GM12878 (cell line): ENCODE measurements at regions not wholly inside any gene's neighbourhood (a gene's known extent, or its start where the extent isn't known, plus 50 kb on each side); places are given as distances from the start of the nearest gene placed in this dataset.

Experiments used
- ATAC-seq: fragments of 200-7000 bp; cut with Tn5 transposase; 3 replicates; pipeline ENCODE4 v1.9.1; 2020; ENCODE audit warnings: mild to moderate bottlenecking, moderate library complexity
- BruUV-seq: library from RNA; stranded (reverse); fragments of 400-500 nt; replicated peaks from 2 replicates; lab custom pipeline; 2021; lab: Mats Ljungman, UMichigan
- CTCF ChIA-PET: fragments of 300-600 bp; sonication (Branson Sonifier 250); formaldehyde crosslinking; extraction: SDS; loops from one replicate; lab custom pipeline; 2021; ENCODE audit warnings: inconsistent platforms; lab: Yijun Ruan, JAX
- POLR2A ChIA-PET: fragments of 350-600 bp; formaldehyde crosslinking; extraction: SDS; loops from one replicate; lab custom pipeline; 2021; ENCODE audit warnings: inconsistent platforms; lab: Charles Lee
- RAD21 ChIA-PET: fragments of 300-600 bp; sonication (Branson Sonifier 250); formaldehyde crosslinking; loops from one replicate; lab custom pipeline; 2023; ENCODE audit warnings: antibody characterized with exemption; ENCODE audit not compliant: unreplicated experiment; lab: Charles Lee
- SMC1A ChIA-PET: fragments of 300-600 bp; sonication (Branson Sonifier 250); formaldehyde crosslinking; loops from one replicate; lab custom pipeline; 2023; ENCODE audit not compliant: unreplicated experiment, uncharacterized antibody; lab: Charles Lee
- DNase-seq: peaks from one replicate; pipeline ENCODE4 v3.0.0-alpha.2; 2011; ENCODE audit warnings: low read depth, low spot score
- FAIRE-seq: peaks from 3 replicates; lab custom pipeline; 2011; peaks lifted over from hg19 to GRCh38; lab: Jason Lieb, UNC
- H2AFZ ChIP-seq: 2 replicates; pipeline ENCODE4 v1.6.0; 2011; ENCODE audit warnings: low read depth, low read length, control low read depth; ENCODE audit not compliant: control insufficient read depth
- H3K27ac ChIP-seq: 2 replicates; pipeline ENCODE4 v1.5.1; 2011; ENCODE audit warnings: control low read depth; ENCODE audit not compliant: control insufficient read depth, insufficient read depth
- H3K27me3 ChIP-seq, 2 experiments: replicated peaks in 1 of 2; 2 replicates each; pipeline versions ENCODE4 v1.6.0 to v1.6.1; 2011; ENCODE audit warnings: low read length in 1 of 2; ENCODE audit not compliant: control insufficient read depth in 2 of 2, insufficient read depth in 2 of 2
- H3K36me3 ChIP-seq, 2 experiments: 2 replicates each; pipeline ENCODE4 v1.5.1; 2011; ENCODE audit warnings: low read length in 1 of 2; ENCODE audit not compliant: control insufficient read depth in 2 of 2, insufficient read depth in 2 of 2
- H3K4me1 ChIP-seq: 2 replicates; pipeline ENCODE4 v1.6.1; 2011; ENCODE audit warnings: mild to moderate bottlenecking, low read length, moderate library complexity, mixed read lengths; ENCODE audit not compliant: control insufficient read depth, insufficient read depth
- H3K4me2 ChIP-seq: 2 replicates; pipeline ENCODE4 v1.6.0; 2011; ENCODE audit warnings: control low read depth; ENCODE audit not compliant: control insufficient read depth, insufficient read depth
- H3K4me3 ChIP-seq: fragments of 200-600 bp; sonication (generic); 2 replicates; pipeline ENCODE4 v1.5.1; 2016
- H3K79me2 ChIP-seq: 2 replicates; pipeline ENCODE4 v1.6.0; 2011; ENCODE audit warnings: low read length; ENCODE audit not compliant: control insufficient read depth, insufficient read depth
- H3K9ac ChIP-seq: 2 replicates; pipeline ENCODE4 v1.8.0; 2011; ENCODE audit warnings: low read length, control low read depth, mixed read lengths; ENCODE audit not compliant: control insufficient read depth, insufficient read depth
- H3K9me3 ChIP-seq: replicated peaks from 3 replicates; pipeline ENCODE4 v1.5.1; 2011; ENCODE audit warnings: mild to moderate bottlenecking, low read length; ENCODE audit not compliant: control insufficient read depth, insufficient read depth
- H4K20me1 ChIP-seq: 2 replicates; pipeline ENCODE4 v1.6.0; 2011; ENCODE audit not compliant: control insufficient read depth, insufficient read depth
- ATF3 ChIP-seq: IDR thresholded peaks from 2 replicates; pipeline ENCODE4 v1.6.1; 2011; ENCODE audit warnings: low read depth, mild to moderate bottlenecking, low read length, moderate library complexity, borderline replicate concordance; ENCODE audit errors: extremely low read depth
- BACH1 ChIP-seq: fragments of 450-650 bp; IDR thresholded peaks from 2 replicates; pipeline ENCODE4 v1.6.1; 2017; ENCODE audit warnings: mild to moderate bottlenecking, borderline replicate concordance
- CUX1 ChIP-seq: IDR thresholded peaks from 2 replicates; pipeline ENCODE4 v1.6.1; 2012; ENCODE audit warnings: improper control_type of control experiment, low read depth, low read length; ENCODE audit not compliant: insufficient replicate concordance
- EED ChIP-seq: sonication (generic); IDR thresholded peaks from 2 replicates; pipeline ENCODE4 v1.6.1; 2016; ENCODE audit warnings: antibody characterized with exemption, low read depth
- FOXM1 ChIP-seq: IDR thresholded peaks from 2 replicates; pipeline ENCODE4 v1.6.1; 2012; ENCODE audit warnings: low read depth, mild to moderate bottlenecking, inconsistent platforms, low read length, moderate library complexity
- MYC ChIP-seq: IDR thresholded peaks from 2 replicates; pipeline ENCODE4 v1.6.1; 2011; ENCODE audit warnings: mild to moderate bottlenecking, low read length, moderate library complexity, inconsistent platforms; ENCODE audit not compliant: insufficient read depth, insufficient replicate concordance, insufficient read length, severe bottlenecking
- NBN ChIP-seq: fragments of 450-650 bp; IDR thresholded peaks from 2 replicates; pipeline ENCODE4 v1.6.1; 2016
- PML ChIP-seq: IDR thresholded peaks from 2 replicates; pipeline ENCODE4 v1.6.1; 2012; ENCODE audit warnings: low read length, inconsistent platforms
- POLR2AphosphoS2 ChIP-seq: IDR thresholded peaks from 2 replicates; pipeline ENCODE4 v1.6.1; 2011; ENCODE audit warnings: low read depth, mild to moderate bottlenecking, low read length, improper control_type of control experiment, moderate library complexity
- RFX5 ChIP-seq: IDR thresholded peaks from 2 replicates; pipeline ENCODE4 v1.6.1; 2011; ENCODE audit warnings: low read depth, low read length, improper control_type of control experiment
- SMC3 ChIP-seq: IDR thresholded peaks from 2 replicates; pipeline ENCODE4 v1.6.1; 2011; ENCODE audit warnings: low read length, improper control_type of control experiment, borderline replicate concordance
- SREBF1 ChIP-seq: IDR thresholded peaks from 2 replicates; pipeline ENCODE4 v1.6.1; 2012; ENCODE audit warnings: mild to moderate bottlenecking, low read length
- SRF ChIP-seq, 2 experiments: IDR thresholded peaks; 2 replicates each; pipeline ENCODE4 v1.6.1; 2011; ENCODE audit warnings: low read depth in 2 of 2, low read length in 2 of 2, mild to moderate bottlenecking in 1 of 2, moderate library complexity in 1 of 2
- ZNF207 ChIP-seq: fragments of 450-650 bp; IDR thresholded peaks from 2 replicates; pipeline ENCODE4 v1.6.1; 2014; ENCODE audit warnings: antibody characterized with exemption, mild to moderate bottlenecking, borderline replicate concordance
- ZNF687 ChIP-seq: fragments of 450-650 bp; IDR thresholded peaks from 2 replicates; pipeline ENCODE4 v1.6.1; 2017; ENCODE audit warnings: mild to moderate bottlenecking, moderate library complexity
- WGBS: methylation state at CpG from one replicate; pipeline ENCODE4 v1.1.6; 2016; ENCODE audit warnings: low lambda C conversion rate; ENCODE audit not compliant: insufficient replicate concordance, insufficient coverage; ENCODE audit errors: missing lambda C conversion rate; 5-methylcytosine and 5-hydroxymethylcytosine counted together
- in situ Hi-C: fragments of 300-500 bp; cut with MboI; formaldehyde crosslinking; loops from 9 replicates; pipeline ENCODE4 v1.14.3; 2018; ENCODE audit warnings: mixed read lengths
- intact Hi-C: fragments of 100-400 bp; cut with micrococcal nuclease; formaldehyde crosslinking; loops from one replicate; pipeline ENCODE4 v1.14.2; 2022; ENCODE audit not compliant: unreplicated experiment

GRCh38 chr5:13627673-13628454 lies 316.6 kb downstream of the DNAH5 start:
- H3K4me3 ChIP-seq, result no peak overlapping the region
- H3K36me3 ChIP-seq, result no peaks in the 10 kb centered on the region
- H3K9ac ChIP-seq, result no peak overlapping the region
- no peaks in the 10 kb centered on the region for H3K4me1 ChIP-seq
- no peaks in the 10 kb centered on the region for H3K27me3 ChIP-seq
- CTCF ChIA-PET, result no interaction called here
- in situ Hi-C loops, result no loop called here
- H3K9me3 ChIP-seq, result no peaks in the 10 kb centered on the region
- H3K27ac ChIP-seq, result no peak overlapping the region
- H3K4me2 ChIP-seq, result no peak overlapping the region
- no peak for DNase-seq
- RAD21 ChIA-PET, result no interaction called here
- no TSS peak for BruUV-seq
- 3% methylated on average over 3 of the region's 3 CpGs for WGBS
- no peaks in the 10 kb centered on the region for H3K79me2 ChIP-seq
- no peak overlapping the region for H2AFZ ChIP-seq
- FAIRE-seq, result no peak
- POLR2A ChIA-PET, result no interaction called here
- intact Hi-C loops, result no loop called here
- SMC1A ChIA-PET, result interaction anchor here (0.7 kb wide), 1 partner anchor 138 kb away, joined by 4 read pairs; no protein-coding TSS in a partner anchor
- no peak for ATAC-seq
- H4K20me1 ChIP-seq, result no peaks in the 10 kb centered on the region
- TF ChIP-seq BACH1, result no peak
- TF ChIP-seq POLR2AphosphoS2, result no peak
- no peak for TF ChIP-seq ZNF687
- TF ChIP-seq PML, result no peak
- no peak for TF ChIP-seq CUX1
- no peak for TF ChIP-seq NBN
- no peak for TF ChIP-seq EED
- no peak for TF ChIP-seq MYC
- no peak for TF ChIP-seq ATF3
- TF ChIP-seq RFX5, result no peak
- no peak for TF ChIP-seq FOXM1
- no peak for TF ChIP-seq SRF (IDR thresholded peaks at IDR 0.05; ENCODE audit: low read depth in 2 of 2, low read length in 2 of 2)
- no peak for TF ChIP-seq SMC3
- no peak for TF ChIP-seq ZNF207
- no peak for TF ChIP-seq SREBF1
